HG03139 (cell line): ENCODE measurements at regions not wholly inside any gene's neighbourhood (a gene's known extent, or its start where the extent isn't known, plus 50 kb on each side); places are given as distances from the start of the nearest gene placed in this dataset.

Experiments used
- ATAC-seq: cut with Tn5 transposase; IDR thresholded peaks from one replicate; pipeline ENCODE4 v1.9.1; 2021; ENCODE audit not compliant: unreplicated experiment

DNA sequence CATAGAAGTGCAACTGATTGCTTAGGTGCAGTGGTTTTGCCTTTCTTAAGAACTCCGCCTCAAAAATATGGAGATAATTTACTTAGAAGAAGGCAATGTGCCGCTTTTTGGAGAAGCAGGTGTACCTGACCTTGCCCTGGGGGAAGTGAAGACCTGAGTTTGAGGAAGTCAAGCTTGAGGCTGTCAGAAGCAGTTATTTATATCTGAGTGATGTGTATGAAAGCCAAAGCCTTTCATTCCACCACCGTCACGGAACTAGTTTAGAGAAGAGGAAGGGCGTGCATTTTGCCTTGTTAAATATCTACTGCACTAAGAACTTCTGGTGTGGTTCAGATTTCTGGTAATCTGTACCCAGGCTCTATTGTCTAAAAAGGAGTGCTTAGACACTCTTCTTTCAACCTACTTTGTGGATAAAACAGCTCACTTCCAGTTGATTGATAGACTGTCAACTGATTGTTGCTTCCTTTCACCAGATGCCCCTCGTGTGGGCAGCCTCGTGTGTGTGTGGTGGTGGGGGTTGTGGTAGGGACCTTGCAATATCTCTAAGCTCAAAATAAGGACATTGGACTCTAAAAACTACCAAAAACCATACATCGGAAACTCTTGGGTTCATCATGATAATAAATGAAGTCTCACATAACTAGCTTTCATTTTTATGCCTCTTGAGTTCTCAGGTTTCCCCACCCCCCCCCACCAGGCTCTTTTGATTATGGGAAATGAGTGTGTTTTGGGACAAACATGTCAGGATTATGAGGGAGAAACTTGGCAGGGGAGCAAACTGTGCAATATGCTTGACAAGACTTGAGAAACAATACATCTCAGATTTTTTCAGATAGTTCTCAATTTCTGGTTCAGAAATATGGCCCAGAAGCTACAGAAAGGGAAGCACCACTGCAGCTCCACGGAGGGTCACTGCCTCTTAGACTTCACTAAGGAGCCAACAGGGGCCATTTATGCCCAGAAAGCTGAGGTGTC, 78.6 kb downstream of the ARF6 start:
- ATAC-seq: peak; percentile 88

DNA sequence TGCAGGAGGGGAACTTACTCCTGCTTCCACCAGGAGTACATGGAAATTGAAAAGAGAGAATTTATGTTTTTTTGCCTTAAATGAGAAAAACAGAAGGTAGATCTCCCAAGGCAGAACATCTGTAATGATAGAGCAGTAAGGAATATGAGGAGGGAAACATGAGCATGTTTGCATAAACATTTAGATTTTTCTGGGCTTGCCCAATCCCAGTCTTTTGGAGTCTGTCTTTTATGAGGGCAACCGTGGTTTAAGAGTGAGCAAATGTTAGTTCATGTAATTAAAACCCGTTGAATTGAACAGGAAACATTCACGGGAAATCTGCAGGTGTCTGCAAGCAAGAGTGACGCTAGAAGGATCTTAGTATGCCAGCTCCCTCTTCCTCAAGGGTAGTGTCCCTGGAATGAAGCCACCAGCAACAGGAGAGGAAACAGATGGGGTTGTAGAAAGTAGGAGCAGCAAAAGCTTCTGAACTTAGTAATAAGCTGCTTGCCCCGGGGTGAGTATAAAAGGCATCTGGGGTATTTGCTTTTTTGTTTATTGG, 79.3 kb downstream of the ARF6 start:
- no peak for ATAC-seq

DNA sequence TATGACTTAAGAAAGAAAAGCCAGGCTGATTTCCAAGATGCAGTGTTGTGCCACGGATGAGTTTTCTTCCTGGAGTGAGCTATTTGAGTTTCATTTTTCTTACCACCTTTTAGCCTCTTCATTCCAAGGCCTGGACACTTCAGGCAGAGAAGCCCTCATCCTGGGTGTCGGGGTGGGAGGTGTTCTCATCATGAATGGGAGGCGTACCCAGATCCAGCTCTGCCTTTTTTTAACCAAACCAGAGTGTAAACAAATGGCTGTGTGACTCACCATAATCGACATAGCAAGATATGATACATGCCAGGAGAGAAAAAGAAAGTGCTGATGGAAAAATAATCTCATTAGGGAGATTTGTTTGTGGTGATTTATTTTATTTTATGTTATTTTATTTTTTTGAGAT, 79.9 kb downstream of the ARF6 start:
- no peak for ATAC-seq

DNA sequence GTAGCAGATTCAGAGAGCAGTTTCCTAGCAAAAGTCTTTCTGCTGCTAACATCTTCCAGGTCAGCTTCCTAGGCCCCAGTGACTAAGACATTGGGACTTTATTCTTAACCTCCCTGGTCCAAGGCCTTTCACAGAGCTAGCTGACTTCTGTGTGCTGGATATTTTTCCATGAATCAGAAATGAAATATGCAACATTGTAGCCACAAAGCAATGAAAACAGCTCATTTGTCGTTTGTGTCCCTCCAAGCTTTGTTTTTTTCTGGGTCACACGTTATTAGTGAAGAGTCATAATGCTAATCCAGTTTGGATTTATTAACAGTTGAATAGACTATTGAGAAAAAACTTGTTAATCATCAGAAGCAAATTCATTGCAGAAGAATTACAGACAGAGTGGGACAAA, 82.4 kb downstream of the ARF6 start:
- no peak for ATAC-seq

DNA sequence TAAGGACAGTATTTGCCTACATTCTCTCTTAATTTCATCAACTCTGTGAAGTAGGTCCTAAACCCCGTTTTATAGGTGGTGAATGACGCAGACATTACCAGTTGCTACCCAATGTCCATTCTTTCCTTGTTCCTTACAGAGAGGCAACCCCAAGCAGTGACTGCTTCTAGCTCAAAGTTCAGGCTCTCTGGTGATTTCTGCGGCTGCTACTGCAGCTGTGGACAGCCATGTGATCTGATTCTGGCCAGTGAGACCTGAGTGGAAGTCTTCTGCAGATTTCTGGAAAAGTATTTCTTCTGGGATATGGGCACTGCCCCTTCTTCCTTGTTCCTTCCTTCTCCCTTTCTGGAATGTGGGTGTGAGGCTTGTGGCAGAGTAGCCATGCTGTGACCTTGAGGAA, 82.9 kb downstream of the ARF6 start:
- ATAC-seq: no peak

DNA sequence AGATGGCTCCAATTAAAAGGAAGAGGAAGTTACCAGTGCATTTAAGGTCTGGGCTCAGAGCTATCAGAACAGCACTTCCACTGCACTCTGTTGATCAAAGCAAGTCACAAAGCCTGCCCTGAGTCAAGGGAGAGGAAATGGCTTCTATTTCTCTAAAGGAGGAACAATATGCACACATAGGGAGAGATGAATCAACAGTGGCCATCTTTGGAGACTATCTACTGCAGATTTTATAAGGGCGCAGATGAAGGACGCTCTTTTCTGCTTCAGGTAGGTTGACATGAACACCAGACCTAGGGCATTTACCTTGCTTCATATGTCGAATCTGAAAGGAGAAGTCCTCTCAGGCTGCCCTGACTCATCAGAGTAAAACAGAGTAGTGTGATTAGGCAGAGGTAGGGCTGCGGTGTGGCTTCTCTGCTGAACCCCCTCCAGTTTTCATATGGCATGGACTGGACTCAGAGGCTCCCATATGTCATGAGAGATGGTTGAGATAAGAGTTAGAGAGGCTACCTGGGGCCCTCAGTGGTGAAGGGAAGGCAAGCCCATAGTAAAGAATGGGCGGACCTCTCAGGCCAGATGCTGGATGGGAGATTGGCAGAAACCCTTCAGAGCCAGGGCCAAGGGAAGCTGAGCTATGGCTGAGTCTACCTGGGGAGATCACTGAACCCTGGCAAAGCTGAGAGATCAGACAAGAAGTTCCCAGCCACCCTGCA, 84.4 kb downstream of the ARF6 start:
- peak; percentile 66 for ATAC-seq

DNA sequence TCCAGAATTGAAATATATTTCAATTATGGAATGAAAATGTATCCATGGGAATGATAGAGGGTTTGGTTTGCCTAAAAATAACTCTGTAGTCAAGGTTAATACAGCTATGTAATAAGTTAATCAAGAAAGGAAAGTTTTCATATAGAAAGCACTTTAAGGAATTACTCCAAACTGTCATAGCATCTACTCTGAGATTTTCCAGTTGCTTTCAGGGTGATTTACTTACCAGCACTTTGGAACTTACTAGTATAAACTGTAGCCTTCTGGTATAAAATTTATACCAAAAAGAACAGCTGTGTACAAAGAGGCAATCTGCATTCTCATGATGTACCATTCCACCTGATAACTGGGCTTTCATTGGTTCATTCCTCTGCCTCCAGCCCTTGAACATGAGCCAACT, 87.1 kb downstream of the ARF6 start:
- ATAC-seq: no peak

DNA sequence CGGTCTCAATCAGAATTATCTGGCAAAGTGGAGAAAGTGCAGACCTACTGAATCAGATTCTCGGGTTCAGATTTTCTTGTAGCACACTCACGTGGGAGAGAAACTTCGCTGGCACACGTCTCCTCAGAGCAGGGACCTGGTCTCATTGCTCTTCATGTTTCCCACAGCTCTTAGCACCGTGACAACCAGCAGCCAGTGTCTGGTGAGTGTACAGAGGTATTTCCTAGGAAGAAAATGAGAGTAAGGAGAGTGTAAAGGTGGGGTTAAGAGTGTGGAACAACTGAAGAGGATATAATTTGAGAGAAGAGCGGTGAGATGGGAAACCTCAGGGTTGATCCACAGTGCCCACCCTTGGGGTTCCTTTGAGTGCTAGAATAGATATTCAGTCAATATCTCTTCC, 89.2 kb downstream of the ARF6 start:
- ATAC-seq: no peak

DNA sequence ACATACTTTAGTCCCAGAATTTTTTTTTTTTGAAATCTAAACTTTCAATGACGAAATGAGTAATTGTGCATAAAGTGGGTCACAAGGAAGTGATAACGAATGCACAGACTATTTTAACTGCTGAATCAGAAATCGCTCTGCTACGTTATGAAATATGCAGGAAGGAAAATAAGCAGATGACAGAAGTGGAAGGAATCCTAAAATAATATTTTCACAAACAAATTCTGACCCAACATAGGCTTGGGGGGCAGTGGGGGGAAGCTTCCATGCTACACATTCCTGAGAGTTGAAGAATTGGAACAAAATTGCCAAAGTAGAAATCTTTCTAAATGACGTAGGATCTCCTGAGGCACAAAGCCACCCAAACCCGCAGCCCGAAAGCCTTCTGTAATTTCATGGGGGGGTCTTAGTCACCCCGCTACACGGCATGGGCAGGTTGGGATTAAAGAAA, 89.6 kb downstream of the ARF6 start:
- ATAC-seq: no peak

DNA sequence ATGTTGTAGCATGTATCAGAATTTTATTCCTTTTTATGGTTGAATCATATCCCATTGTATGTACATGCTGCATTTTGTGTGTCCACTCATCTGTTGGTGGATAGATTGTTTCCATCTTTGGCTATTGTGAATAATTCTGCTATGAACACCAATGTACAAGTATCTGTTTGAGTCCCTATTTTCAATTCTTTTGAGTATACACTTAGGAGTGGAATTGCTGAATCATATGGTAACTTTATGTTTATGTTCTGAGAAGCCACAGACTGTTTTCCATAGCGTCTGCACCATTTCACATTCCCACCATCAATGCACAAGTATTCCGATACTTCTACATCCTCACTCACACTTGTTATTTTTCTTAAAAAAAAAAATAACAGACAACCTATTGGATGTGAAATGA, 91.5 kb downstream of the ARF6 start:
- ATAC-seq: no peak

DNA sequence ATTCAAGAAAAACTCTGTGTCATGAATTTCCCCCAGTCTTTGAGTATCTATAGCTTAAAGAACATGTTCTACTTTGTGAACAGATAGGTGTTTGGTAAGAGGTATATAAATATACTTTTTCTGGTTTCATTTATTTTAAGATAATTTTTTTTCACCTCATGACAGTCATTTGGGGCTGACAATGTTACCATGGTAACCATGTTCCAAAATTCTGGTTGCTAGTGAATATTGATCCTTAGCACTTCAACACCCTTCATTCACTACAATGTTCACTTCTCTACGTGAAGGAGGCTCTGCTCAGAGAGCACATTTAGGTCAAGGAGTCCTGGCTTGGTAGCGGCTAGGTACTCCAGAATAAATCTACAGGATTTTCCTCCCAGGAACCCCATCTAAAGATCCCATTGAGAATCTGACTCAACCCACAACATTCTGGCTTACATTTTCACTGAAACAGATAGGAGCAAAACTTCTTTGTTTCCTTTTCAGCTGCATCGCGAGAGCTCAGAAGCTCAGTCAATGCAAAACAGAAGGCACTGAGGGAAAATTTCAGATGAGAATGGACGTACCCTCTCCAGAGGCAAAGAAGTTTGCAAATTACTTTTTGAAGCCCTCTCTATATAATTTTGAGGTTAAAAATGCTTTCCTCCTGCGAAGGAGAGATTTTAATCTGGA, 93.6 kb downstream of the ARF6 start:
- no peak for ATAC-seq

DNA sequence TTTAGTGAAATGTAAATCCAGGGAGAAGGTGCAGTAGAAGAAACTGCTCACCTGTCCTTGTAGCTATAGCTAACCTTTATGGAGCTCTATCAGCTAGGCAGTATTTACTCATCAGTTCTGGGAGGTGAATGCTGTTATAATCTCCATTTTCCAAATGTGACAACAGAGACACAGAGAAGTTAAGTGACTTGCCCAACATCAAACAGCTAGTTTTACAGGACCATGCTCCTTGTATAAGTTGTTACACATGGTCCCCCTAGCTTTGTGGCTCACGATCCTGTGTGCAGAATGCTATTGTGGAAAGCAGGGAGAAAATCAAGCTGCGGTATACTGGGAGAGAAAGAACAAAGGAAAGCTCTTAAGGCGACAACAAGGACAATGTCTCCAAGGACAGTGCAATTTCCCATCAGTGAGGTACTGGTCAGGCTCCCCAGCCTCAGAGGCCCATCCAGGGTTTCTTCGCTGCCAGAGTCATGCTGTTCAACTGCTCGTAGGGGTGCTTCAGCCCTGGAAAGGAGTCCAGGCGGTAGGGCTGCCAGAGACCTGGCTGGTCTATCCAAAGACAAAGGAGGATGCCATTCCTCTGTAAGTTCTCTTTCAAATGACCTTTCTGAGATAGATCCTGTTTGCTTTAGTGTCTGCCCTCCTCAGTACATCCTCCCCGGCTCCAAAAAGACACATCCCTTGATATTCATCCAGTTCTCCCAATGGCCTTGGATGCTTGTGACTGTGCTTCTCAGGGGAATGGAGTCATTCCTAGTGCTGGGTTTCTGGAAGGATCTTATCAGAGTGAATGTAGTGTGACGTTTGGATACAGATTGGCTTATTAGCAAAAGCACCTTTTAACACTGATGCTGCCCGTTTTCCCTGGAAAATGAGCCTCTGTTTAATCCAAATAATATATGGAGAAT, 95.5 kb downstream of the ARF6 start:
- ATAC-seq: no peak

DNA sequence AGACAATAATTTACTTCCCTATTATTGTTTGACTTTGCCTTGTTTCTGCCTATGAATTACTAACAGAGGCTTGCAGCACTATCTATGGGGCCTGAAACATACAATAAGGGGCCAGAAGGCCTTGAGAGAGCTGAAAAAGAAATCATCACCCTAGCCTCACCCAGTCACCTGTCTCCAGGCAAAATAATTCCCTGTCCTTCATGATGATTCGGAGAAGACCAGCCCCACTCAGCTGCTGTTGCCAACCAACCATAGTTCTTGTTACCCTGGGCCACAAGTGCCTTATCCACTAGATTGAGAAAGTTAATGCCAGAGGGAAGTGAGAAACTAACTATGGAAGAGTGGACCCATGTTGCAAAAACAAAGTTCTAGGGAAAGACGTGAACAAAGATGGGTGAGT, 97.1 kb downstream of the ARF6 start:
- no peak for ATAC-seq

DNA sequence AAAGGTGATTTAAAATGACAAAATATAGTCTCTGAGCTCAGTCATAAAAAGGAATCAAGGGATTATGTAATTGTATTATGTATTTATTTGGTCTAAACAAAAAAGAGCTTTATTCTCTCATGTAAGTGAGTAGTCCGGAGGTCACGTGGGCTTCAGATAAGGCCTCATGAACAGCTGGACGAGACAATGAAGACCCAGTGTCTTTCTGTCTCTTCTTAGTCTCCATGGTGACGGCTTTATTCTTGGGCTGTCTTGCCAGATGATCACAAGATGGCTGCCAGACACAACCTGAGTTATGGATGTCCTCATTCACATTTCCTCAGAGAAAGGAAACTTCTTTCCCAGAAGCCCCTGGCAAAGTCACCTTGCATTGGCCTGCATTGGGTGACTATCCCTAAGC, 98.6 kb downstream of the ARF6 start:
- no peak for ATAC-seq

DNA sequence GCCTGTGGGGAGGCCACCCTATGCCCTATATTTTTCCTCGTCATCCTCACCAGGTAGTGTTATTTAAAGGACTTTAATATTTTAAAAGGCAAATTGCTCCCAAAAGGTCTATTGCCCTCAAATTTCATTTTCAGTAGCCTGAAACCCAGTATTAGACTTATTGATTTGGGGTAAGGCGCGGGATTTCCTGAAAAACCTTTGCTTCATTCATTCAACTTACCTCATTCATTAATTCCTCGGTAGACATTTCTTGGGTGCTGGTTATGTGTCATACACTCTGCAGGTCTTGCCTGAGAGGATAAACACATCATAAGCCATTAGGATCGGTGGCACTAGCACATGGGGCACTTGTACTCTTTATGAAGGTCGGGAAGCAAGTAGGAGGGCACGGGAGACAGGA, 99.2 kb downstream of the ARF6 start:
- no peak for ATAC-seq

DNA sequence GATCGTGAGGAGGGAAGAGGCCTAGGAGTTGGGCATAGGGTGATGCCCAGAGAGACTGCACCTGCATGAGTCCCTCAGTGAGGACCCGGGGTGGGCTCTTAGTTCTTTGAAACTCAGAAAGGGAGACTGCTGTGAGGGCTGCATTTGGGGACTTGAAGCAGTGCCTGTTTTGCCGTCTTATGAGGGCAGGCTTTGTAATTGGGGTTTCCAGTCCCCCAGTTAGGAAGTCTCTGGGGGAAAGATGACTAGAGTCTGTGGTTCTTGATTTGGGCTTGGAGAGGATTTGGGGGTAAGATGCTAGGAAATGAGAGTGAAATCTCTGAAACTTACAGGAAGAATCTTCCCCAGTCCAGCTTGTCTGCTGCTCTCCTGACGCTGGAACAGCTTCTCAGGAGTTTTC, 99.6 kb downstream of the ARF6 start:
- no peak for ATAC-seq

DNA sequence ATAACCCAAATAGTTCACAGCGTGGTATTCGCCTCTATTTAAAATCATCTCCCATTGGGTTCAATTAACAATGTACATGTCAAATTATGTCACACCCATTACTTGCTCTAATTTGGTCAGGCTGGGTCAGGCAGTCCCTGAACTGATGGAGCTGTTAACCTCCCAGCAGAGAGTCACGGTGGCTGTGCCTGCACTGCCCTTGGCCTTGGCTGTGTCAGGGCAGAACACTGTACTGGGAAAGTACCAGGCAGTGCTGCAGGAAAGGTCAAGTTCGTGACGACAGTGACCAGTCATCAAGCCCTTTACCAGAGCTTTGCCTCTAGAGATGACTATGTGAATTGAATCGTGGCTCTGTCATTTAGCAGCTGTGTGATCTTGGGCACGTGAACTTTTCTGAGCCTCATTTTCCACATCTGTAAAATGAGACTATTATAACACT, 100.0 kb downstream of the ARF6 start:
- ATAC-seq: peak; percentile 85

DNA sequence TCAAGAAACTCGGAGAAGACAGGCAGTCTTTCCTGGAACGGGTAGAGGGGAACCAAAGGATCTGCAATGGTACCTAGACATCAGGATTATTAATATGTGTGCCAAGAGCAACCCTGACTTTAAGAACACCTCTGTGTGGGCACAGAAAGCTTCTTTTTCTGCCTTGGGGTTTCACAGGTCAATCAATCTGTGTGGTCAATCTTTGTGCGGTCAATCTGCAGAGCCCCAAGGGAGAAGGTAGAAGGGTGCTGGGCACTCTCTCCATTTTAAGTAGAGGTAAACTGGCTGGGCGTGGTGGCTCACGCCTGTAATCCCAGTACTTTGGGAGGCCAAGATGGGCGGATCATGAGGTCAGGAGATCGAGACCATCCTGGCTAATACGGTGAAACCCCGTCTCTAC, 100.7 kb downstream of the ARF6 start:
- ATAC-seq: no peak

DNA sequence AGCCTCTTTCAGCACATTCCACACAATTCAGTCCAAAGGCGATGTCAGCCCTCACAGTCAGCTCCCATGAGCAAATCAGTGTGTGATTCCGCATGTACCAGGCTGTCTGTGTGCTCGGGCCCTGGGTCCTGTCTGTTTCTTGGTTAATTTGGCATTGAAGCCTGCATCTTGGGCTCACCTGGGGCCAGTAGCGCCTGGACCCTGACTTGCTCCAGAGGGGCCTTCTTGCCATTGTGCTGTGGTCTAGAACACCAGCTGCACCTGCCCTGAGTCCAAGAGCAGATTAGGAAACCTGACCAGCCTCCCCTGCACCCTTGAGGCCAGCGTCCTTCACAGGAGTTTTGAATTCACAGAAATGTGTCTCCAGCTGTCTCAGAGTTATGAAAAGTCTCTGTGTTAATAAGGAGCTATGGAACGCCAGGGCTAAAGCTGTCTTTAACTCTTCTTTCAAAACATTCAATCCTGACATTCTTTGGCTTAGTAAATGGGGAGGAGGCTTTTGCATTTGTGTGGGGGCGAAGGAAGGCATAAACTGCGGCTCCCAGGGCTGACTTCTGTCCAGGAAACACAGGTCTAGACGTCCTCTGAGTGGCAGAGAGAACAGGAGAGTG, 102.2 kb downstream of the ARF6 start:
- no peak for ATAC-seq

DNA sequence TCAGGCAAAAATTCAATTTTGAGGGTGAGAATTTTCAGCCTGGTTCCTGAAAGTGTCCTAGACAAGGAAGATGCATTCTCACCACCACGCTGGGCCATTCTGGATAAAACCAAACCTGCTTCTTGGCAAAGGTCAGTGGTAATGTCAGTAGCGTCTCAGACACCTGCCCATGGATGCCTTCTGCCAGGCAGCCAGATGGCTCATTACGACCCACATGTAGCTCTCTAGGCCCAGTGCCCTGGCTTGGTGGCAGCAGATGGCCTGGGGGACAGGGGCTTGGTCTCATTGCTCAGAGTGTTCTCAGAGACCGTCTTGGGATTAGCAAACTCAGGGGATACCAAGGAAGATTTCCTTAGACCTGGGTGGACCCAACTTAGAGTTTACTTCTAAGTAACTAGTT, 105.1 kb downstream of the ARF6 start:
- no peak for ATAC-seq
